HEK293 (cell line): ENCODE measurements at regions not wholly inside any gene's neighbourhood (a gene's known extent, or its start where the extent isn't known, plus 50 kb on each side); places are given as distances from the start of the nearest gene placed in this dataset.

Experiments
- AEBP2 ChIP-seq: fragments of 450-650 bp; formaldehyde crosslinking; IDR thresholded peaks from 2 replicates; pipeline ENCODE4 v1.5.1; 2016; ENCODE audit warnings: missing biosample characterization, missing genetic modification characterization, borderline replicate concordance
- CTCF ChIP-seq: fragments of 450-650 bp; formaldehyde crosslinking; IDR thresholded peaks from 2 replicates; pipeline ENCODE4 v1.5.1; 2016; ENCODE audit warnings: missing biosample characterization, missing genetic modification characterization
- KLF10 ChIP-seq: fragments of 450-650 bp; IDR thresholded peaks from 2 replicates; pipeline ENCODE4 v1.5.1; 2018; ENCODE audit warnings: missing biosample characterization, mild to moderate bottlenecking, missing genetic modification characterization
- PRDM10 ChIP-seq: fragments of 450-650 bp; formaldehyde crosslinking; IDR thresholded peaks from 2 replicates; pipeline ENCODE4 v1.5.1; 2016; ENCODE audit warnings: missing biosample characterization, missing genetic modification characterization
- PRDM4 ChIP-seq: fragments of 450-650 bp; formaldehyde crosslinking; IDR thresholded peaks from 2 replicates; pipeline ENCODE4 v1.5.1; 2017; ENCODE audit warnings: missing biosample characterization, missing genetic modification characterization
- REST ChIP-seq: fragments of 450-650 bp; formaldehyde crosslinking; IDR thresholded peaks from 2 replicates; pipeline ENCODE4 v1.5.1; 2016; ENCODE audit warnings: missing biosample characterization, missing genetic modification characterization
- ZFP41 ChIP-seq: fragments of 450-650 bp; formaldehyde crosslinking; IDR thresholded peaks from 2 replicates; pipeline ENCODE4 v1.5.1; 2016; ENCODE audit warnings: missing biosample characterization, missing genetic modification characterization, borderline replicate concordance
- ZNF239 ChIP-seq: fragments of 450-650 bp; formaldehyde crosslinking; IDR thresholded peaks from 2 replicates; pipeline ENCODE4 v1.5.1; 2016; ENCODE audit warnings: missing biosample characterization, missing genetic modification characterization
- ZNF274 ChIP-seq, 2 experiments: fragments of 200-500 bp in 1 of 2; fragments of 450-650 bp in 1 of 2; sonication (Bioruptor generic) in 1 of 2; formaldehyde crosslinking in 1 of 2; IDR thresholded peaks; 2 replicates each; pipeline versions ENCODE4 v1.5.1 to v1.6.1; 2014 to 2016; ENCODE audit warnings: borderline replicate concordance in 1 of 2, inconsistent platforms in 1 of 2, low read length in 1 of 2, missing biosample characterization in 1 of 2, missing genetic modification characterization in 1 of 2
- ZNF350 ChIP-seq: fragments of 450-650 bp; formaldehyde crosslinking; IDR thresholded peaks from 2 replicates; pipeline ENCODE4 v1.5.0; 2017; ENCODE audit warnings: missing biosample characterization, mild to moderate bottlenecking, missing genetic modification characterization
- ZNF354C ChIP-seq: fragments of 450-650 bp; formaldehyde crosslinking; IDR thresholded peaks from 2 replicates; pipeline ENCODE4 v1.5.1; 2016; ENCODE audit warnings: missing biosample characterization, missing genetic modification characterization, low read depth, borderline replicate concordance
- ZNF560 ChIP-seq: fragments of 450-650 bp; formaldehyde crosslinking; IDR thresholded peaks from 2 replicates; pipeline ENCODE4 v1.5.1; 2017; ENCODE audit warnings: missing biosample characterization, missing genetic modification characterization, borderline replicate concordance

- no peak for TF ChIP-seq CTCF (tag by site-specific recombination)
- TF ChIP-seq AEBP2, result no peak
- no peak for TF ChIP-seq KLF10 (tag by site-specific recombination)
- no peak for TF ChIP-seq REST (tag by site-specific recombination)
- no peak for TF ChIP-seq ZNF274 (IDR thresholded peaks at IDR 0.05; ENCODE audit: low read length)
- no peak for TF ChIP-seq ZNF274 (tag by site-specific recombination; IDR thresholded peaks at IDR 0.05; ENCODE audit: borderline replicate concordance)
- TF ChIP-seq ZNF354C (tag by site-specific recombination), result no peak
- no peak for TF ChIP-seq PRDM4 (tag by site-specific recombination)
- no peak for TF ChIP-seq ZNF350
- no peak for TF ChIP-seq ZNF239 (tag by site-specific recombination)
- TF ChIP-seq ZFP41 (tag by site-specific recombination), result no peak
- TF ChIP-seq PRDM10, result no peak
- TF ChIP-seq ZNF560 (tag by site-specific recombination), result no peak
These were observed 125.0 kb upstream of the SMAD3 start for GRCh38 chr15:66940368-66940767.
